Fibroblast of villous mesenchyme (primary cell): ENCODE measurements at regions not wholly inside any gene's neighbourhood (a gene's known extent, or its start where the extent isn't known, plus 50 kb on each side); places are given as distances from the start of the nearest gene placed in this dataset.
A peak's percentile ranks its signal among the peaks of the same experiment; 100 is the strongest.

Experiments used
- DNase-seq: peaks from one replicate; pipeline ENCODE4 v3.0.0-alpha.2; 2010; ENCODE audit warnings: low read depth
- H3K4me3 ChIP-seq: 2 replicates; pipeline ENCODE4 v1.5.1; 2011; ENCODE audit warnings: low read depth, mild to moderate bottlenecking, low read length
- TF ChIP-seq, protein P1 (sequence below): IDR thresholded peaks from 2 replicates; pipeline ENCODE4 v1.5.1; 2012; ENCODE audit warnings: low read depth, mild to moderate bottlenecking, low read length; ENCODE audit not compliant: insufficient read depth

DNA sequence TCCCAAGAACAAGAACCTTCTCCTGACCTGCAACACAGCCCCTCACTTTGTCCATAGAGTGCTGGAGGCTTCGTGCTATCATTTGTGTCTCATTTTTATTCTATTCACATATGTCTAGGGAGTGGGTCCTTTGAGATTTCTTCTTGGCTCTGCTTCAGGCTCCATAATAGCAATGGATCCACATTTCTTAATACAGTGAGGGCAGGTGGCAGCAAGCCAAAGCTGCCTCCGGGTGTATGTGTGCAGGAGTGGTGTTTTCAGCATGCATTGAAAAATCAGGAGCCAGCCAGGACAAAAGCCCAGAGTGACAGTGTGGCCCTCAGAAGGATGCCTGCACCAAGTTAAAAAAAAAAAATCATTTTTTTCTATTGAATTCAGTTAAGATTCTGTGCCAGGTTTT, 115.1 kb upstream of the PELI1 start:
- TF ChIP-seq, protein P1, sequence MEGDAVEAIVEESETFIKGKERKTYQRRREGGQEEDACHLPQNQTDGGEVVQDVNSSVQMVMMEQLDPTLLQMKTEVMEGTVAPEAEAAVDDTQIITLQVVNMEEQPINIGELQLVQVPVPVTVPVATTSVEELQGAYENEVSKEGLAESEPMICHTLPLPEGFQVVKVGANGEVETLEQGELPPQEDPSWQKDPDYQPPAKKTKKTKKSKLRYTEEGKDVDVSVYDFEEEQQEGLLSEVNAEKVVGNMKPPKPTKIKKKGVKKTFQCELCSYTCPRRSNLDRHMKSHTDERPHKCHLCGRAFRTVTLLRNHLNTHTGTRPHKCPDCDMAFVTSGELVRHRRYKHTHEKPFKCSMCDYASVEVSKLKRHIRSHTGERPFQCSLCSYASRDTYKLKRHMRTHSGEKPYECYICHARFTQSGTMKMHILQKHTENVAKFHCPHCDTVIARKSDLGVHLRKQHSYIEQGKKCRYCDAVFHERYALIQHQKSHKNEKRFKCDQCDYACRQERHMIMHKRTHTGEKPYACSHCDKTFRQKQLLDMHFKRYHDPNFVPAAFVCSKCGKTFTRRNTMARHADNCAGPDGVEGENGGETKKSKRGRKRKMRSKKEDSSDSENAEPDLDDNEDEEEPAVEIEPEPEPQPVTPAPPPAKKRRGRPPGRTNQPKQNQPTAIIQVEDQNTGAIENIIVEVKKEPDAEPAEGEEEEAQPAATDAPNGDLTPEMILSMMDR = no peak
- no peak for DNase-seq
- no peak overlapping the region for H3K4me3 ChIP-seq

GRCh38 chr2:64260093-64260803, 116.0 kb upstream of the PELI1 start:
- TF ChIP-seq, protein P1 = no peak

DNA sequence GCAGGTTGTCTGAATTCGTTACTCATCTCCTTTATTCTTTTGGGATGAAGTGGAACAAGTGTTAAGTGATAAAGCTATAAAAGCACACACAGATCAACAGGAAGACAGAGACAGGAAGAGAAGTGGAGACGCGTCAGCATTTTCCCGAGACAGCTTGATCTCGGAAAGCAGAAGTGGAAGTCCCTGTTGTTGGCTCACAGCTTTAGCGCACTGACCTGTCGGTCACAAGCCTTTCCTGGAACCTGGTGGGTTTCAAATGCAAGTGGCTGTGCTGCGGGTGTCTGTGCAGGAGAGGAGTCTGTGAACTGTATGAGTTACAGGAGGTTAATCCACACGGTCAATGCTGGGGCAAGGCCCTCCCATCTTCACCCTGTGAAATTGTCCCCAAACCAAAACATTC, 116.6 kb upstream of the PELI1 start:
- no peak for DNase-seq
- TF ChIP-seq, protein P1 = no peak

More at GRCh38 chr2:64260093-64260803, 116.0 kb upstream of the PELI1 start:
- H3K4me3 ChIP-seq = no peak overlapping the region
- no peak for DNase-seq

GRCh38 chr2:64262071-64262470, 117.9 kb upstream of the PELI1 start:
- no peak overlapping the region for H3K4me3 ChIP-seq
- DNase-seq = peak; percentile 71
- TF ChIP-seq, protein P1 = no peak

More for the DNA sequence above, 116.6 kb upstream of the PELI1 start:
- H3K4me3 ChIP-seq = no peak overlapping the region

GRCh38 chr2:64262816-64263215, 118.6 kb upstream of the PELI1 start:
- no peak overlapping the region for H3K4me3 ChIP-seq
- TF ChIP-seq, protein P1 = no peak
- DNase-seq = no peak

DNA sequence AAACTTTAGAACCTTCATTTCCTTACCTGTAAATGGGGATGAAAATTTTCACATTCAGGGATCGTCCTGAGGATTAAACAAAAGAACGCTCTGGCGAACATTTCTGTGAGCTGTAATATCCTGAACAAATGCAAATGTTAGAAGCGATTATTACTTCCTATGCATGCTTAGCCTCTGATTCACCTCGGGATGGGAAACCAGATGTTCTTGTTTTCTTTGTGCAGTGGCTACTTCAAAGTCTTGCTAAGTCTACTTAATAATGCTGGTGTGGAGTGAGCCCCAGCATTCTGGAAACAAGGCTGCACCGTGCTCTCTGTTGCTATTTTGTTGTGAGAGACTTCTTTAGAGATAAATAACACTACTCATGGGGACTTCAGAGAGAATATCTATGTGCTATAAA, 119.1 kb upstream of the PELI1 start:
- peak; percentile 93 for DNase-seq
- H3K4me3 ChIP-seq = no peak overlapping the region
- TF ChIP-seq, protein P1 = no peak

GRCh38 chr2:64267699-64268098, 123.5 kb upstream of the PELI1 start:
- TF ChIP-seq, protein P1 = no peak
- DNase-seq = no peak
- H3K4me3 ChIP-seq = no peak overlapping the region
